GM10248 (cell line): ENCODE measurements at regions not wholly inside any gene's neighbourhood (a gene's known extent, or its start where the extent isn't known, plus 50 kb on each side); places are given as distances from the start of the nearest gene placed in this dataset.
A peak's percentile ranks its signal among the peaks of the same experiment; 100 is the strongest.

Experiments
- CTCF ChIA-PET: fragments of 300-600 bp; sonication (Branson Sonifier 250); formaldehyde crosslinking; extraction: SDS; loops from one replicate; lab custom pipeline; 2021; ENCODE audit warnings: antibody characterized with exemption; lab: Yijun Ruan, JAX
- POLR2A ChIA-PET: fragments of 350-650 bp; sonication (Branson Sonifier 250); formaldehyde crosslinking; extraction: SDS; loops from one replicate; lab custom pipeline; 2020; ENCODE audit warnings: antibody characterized with exemption; lab: Yijun Ruan, JAX
- DNase-seq: peaks from one replicate; pipeline ENCODE4 v3.0.0; 2012; ENCODE audit errors: extremely low spot score
- CTCF ChIP-seq: IDR thresholded peaks from 2 replicates; pipeline ENCODE4 v1.5.1; 2012; ENCODE audit warnings: mild to moderate bottlenecking, low read depth; ENCODE audit errors: extremely low read depth, missing control alignments, control extremely low read depth

GRCh38 chr3:22942981-22943380, 260.1 kb upstream of the UBE2E2 start:
- CTCF ChIA-PET, result interaction anchor here (1.5 to 2.7 kb wide), 3 partner anchors 11 to 17 kb away, joined by 4 to 9 read pairs (median 4); no protein-coding TSS in a partner anchor
- POLR2A ChIA-PET, result no interaction called here
- no peak for TF ChIP-seq CTCF
- no peak for DNase-seq

GRCh38 chr3:22947851-22948250, 255.3 kb upstream of the UBE2E2 start:
- ChIA-PET POLR2A (no interaction called here), CTCF (interaction anchor here (2.8 to 3.3 kb wide), 2 partner anchors 9 to 12 kb away, joined by 12 to 16 read pairs; no protein-coding TSS in a partner anchor)
- DNase-seq, result no peak
- no peak for TF ChIP-seq CTCF

GRCh38 chr3:22951910-22952309, 251.2 kb upstream of the UBE2E2 start:
- ChIA-PET CTCF (interaction anchor here (1.4 to 2.5 kb wide), 2 partner anchors 9 to 11 kb away, joined by 3 to 10 read pairs; no protein-coding TSS in a partner anchor), POLR2A (no interaction called here)
- TF ChIP-seq CTCF, result no peak
- no peak for DNase-seq

- TF ChIP-seq CTCF, result no peak
- POLR2A ChIA-PET, result no interaction called here
- no peak for DNase-seq
- CTCF ChIA-PET, result interaction anchor here (2.5 kb wide), 1 partner anchor 8 kb away, joined by 10 read pairs; no protein-coding TSS in a partner anchor
Observed at GRCh38 chr3:22952860-22953259, 250.3 kb upstream of the UBE2E2 start.

- DNase-seq, result peak; percentile 40
- POLR2A ChIA-PET, result no interaction called here
- CTCF ChIA-PET, result interaction anchor here (1.1 to 4.1 kb wide), 4 partner anchors 11 to 55 kb away, joined by 3 to 28 read pairs (median 13); no protein-coding TSS in a partner anchor
- TF ChIP-seq CTCF, result no peak
Observed at GRCh38 chr3:22959593-22959992, 243.5 kb upstream of the UBE2E2 start.

- peak; percentile 83 for TF ChIP-seq CTCF
- ChIA-PET POLR2A (no interaction called here), CTCF (interaction anchor here (0.8 to 4.1 kb wide), 18 partner anchors 9 to 1002 kb away, joined by 3 to 28 read pairs (median 4); no protein-coding TSS in a partner anchor)
- DNase-seq, result peak; percentile 27
Observed at GRCh38 chr3:22960105-22960984, 242.8 kb upstream of the UBE2E2 start.
